Neural progenitor cell (in vitro differentiated cells): ENCODE measurements at regions not wholly inside any gene's neighbourhood (a gene's known extent, or its start where the extent isn't known, plus 50 kb on each side); places are given as distances from the start of the nearest gene placed in this dataset.

ENCODE experiments used
- CTCF ChIP-seq: fragments of 200-600 bp; sonication (generic); IDR thresholded peaks from 2 replicates; pipeline ENCODE4 v1.5.1; 2017; ENCODE audit warnings: antibody characterized with exemption, mild to moderate bottlenecking
- EZH2 ChIP-seq: fragments of 200-600 bp; sonication (generic); IDR thresholded peaks from 2 replicates; pipeline ENCODE4 v1.6.1; 2017; ENCODE audit warnings: antibody characterized with exemption, mild to moderate bottlenecking, moderate library complexity
- EZH2phosphoT487 ChIP-seq: fragments of 200-600 bp; sonication (generic); IDR thresholded peaks from 2 replicates; pipeline ENCODE4 v1.6.1; 2017; ENCODE audit warnings: antibody characterized with exemption

GRCh38 chr4:79831701-79832514 is 241.1 kb downstream of the ANTXR2 start:
- no peak for TF ChIP-seq CTCF
- no peak for TF ChIP-seq EZH2
- no peak for TF ChIP-seq EZH2phosphoT487
